PC-9 (cell line): ENCODE measurements at regions not wholly inside any gene's neighbourhood (a gene's known extent, or its start where the extent isn't known, plus 50 kb on each side); places are given as distances from the start of the nearest gene placed in this dataset.

Experiments used
- CTCF ChIP-seq: fragments of 200-600 bp; sonication (generic); conservative IDR thresholded peaks from 2 replicates; pipeline ENCODE4 v1.6.1; 2017; ENCODE audit warnings: mixed run types, antibody characterized with exemption, mild to moderate bottlenecking, moderate library complexity
- EZH2 ChIP-seq: fragments of 200-600 bp; sonication (generic); IDR thresholded peaks from 2 replicates; pipeline ENCODE4 v1.8.0; 2017; ENCODE audit warnings: antibody characterized with exemption, low read depth

DNA sequence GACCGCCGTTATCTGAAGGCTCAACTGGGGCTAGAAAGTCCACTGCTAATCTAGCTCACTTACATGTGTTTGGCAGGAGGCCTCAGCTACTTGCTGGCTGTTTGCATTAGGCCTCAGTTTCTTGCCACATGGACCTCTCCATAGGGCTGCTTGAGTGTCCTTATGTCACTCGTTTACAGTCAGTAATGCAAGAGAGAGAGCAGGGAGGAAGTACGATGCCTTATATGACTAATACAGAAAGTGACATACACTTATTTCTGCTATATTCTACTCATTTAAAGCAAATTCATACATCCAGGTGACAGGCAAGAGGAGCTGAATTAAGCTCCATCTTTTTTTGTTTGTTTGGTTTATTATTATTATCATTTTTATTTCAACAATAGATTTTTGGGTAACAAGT lies 179.6 kb downstream of the LURAP1L start:
- TF ChIP-seq CTCF (no peak), EZH2 (no peak)
